ENCODE measurements at regions not wholly inside any gene's neighbourhood (a gene's known extent, or its start where the extent isn't known, plus 50 kb on each side); places are given as distances from the start of the nearest gene placed in this dataset.

DNA sequence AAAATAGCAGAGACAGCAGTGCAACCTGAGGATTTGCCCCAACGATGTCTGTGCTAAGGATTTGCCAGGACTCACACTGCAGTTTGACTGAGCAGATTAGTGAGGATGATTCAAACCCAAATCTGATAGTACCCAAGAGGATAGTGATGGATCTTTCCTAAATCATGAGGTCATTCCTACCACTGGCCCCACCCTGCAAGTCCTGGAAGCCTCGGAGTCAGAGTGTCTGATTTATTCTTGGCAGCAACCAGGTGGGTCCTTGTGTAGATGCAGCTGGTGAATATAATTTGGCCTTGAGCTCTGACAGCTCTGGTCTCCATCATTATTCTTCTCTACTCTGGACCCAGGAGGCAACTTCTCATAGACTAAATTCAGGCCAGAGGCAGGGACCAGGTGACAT lies 179.3 kb upstream of the RAG2 start:
- TF ChIP-seq EZH2 (IDR thresholded peaks at IDR 0.05; ENCODE audit: insufficient read depth, poor library complexity, severe bottlenecking) (no peak), EZH2phosphoT487 (IDR thresholded peaks at IDR 0.05; ENCODE audit: insufficient read depth, low read depth) (no peak)

All from GM23248 (cell line).